Peyer's patch (tissue), 4 donors: ENCODE measurements at regions not wholly inside any gene's neighbourhood (a gene's known extent, or its start where the extent isn't known, plus 50 kb on each side); places are given as distances from the start of the nearest gene placed in this dataset.

ENCODE experiments used
- CTCF ChIP-seq, 6 experiments: fragments of 450-650 bp in 4 of 6; fragments of 200-600 bp in 2 of 6; sonication (generic) in 1 of 6; IDR thresholded peaks; one replicate each; pipeline ENCODE4 v1.5.1; 2017 to 2019; ENCODE audit warnings: antibody characterized with exemption in 6 of 6, mild to moderate bottlenecking in 3 of 6, moderate library complexity in 1 of 6
- POLR2A ChIP-seq, 2 donors: fragments of 450-650 bp; IDR thresholded peaks; one replicate each; pipeline ENCODE4 v1.5.1; 2017; ENCODE audit warnings: antibody characterized with exemption in 2 of 2, mild to moderate bottlenecking in 2 of 2, moderate library complexity in 2 of 2

- no peak for TF ChIP-seq CTCF (IDR thresholded peaks at IDR 0.05)
- TF ChIP-seq POLR2A (IDR thresholded peaks at IDR 0.05): no peak
Measured at GRCh38 chr7:41117431-41117830, 585.5 kb downstream of the INHBA start.
